A549 (cell line): ENCODE measurements at regions not wholly inside any gene's neighbourhood (a gene's known extent, or its start where the extent isn't known, plus 50 kb on each side); places are given as distances from the start of the nearest gene placed in this dataset.

Experiments used
- small RNA-seq, 6 experiments: library from RNA; depleted of rRNA; stranded (forward); fragments of <200 nt; gene quantifications; one replicate each; pipeline ENCODE3, GENCODE V24; 2012

Small RNA genes in the stretch of these regions (small RNA-seq; reads per million reads assigned to genes)
- gene MTCO3P27 = 0 to 0.49 (median 0) reads per million in 6 experiments
- gene MTND4LP31 = 0 reads per million in 6 experiments
